SK-N-SH treated with all-trans-retinoic acid at 6 μM for 48 hours (cell line): ENCODE measurements at regions not wholly inside any gene's neighbourhood (a gene's known extent, or its start where the extent isn't known, plus 50 kb on each side); places are given as distances from the start of the nearest gene placed in this dataset.

Experiments
- ATAC-seq: fragments of 200-7000 bp; cut with Tn5 transposase; 3 replicates; pipeline ENCODE4 v1.9.1; 2020; ENCODE audit warnings: mild to moderate bottlenecking, moderate library complexity
- ARNTL ChIP-seq: fragments of 450-650 bp; formaldehyde crosslinking; IDR thresholded peaks from 2 replicates; pipeline ENCODE4 v1.5.0; 2020; ENCODE audit warnings: low read depth, mild to moderate bottlenecking, moderate library complexity, borderline replicate concordance
- BACH2 ChIP-seq: fragments of 250-450 bp; sonication (Bioruptor Pico); IDR thresholded peaks from 2 replicates; pipeline ENCODE4 v1.9.0; 2021; ENCODE audit warnings: mild to moderate bottlenecking, borderline replicate concordance
- CREB5 ChIP-seq: fragments of 250-450 bp; sonication (Bioruptor Pico); IDR thresholded peaks from 2 replicates; pipeline ENCODE4 v1.5.1; 2020; ENCODE audit warnings: low read depth, mild to moderate bottlenecking, moderate library complexity
- CSDC2 ChIP-seq: fragments of 250-450 bp; sonication (Bioruptor Pico); IDR thresholded peaks from 2 replicates; pipeline ENCODE4 v1.5.0; 2020; ENCODE audit warnings: mild to moderate bottlenecking, moderate library complexity
- CSRNP3 ChIP-seq: fragments of 250-450 bp; sonication (Bioruptor Pico); IDR thresholded peaks from 2 replicates; pipeline ENCODE4 v1.5.1; 2021; ENCODE audit warnings: mild to moderate bottlenecking, moderate library complexity
- ESRRG ChIP-seq: fragments of 250-450 bp; sonication (Bioruptor Pico); IDR thresholded peaks from 2 replicates; pipeline ENCODE4 v1.6.1; 2021; ENCODE audit warnings: mild to moderate bottlenecking
- GLIS3 ChIP-seq: fragments of 250-450 bp; sonication (Bioruptor Pico); IDR thresholded peaks from 2 replicates; pipeline ENCODE4 v1.5.0; 2020; ENCODE audit warnings: mild to moderate bottlenecking, moderate library complexity
- ISL1 ChIP-seq: fragments of 250-450 bp; sonication (Bioruptor Pico); IDR thresholded peaks from 2 replicates; pipeline ENCODE4 v2.1.2; 2022; ENCODE audit warnings: mild to moderate bottlenecking, moderate library complexity
- OSR1 ChIP-seq: fragments of 250-450 bp; sonication (Bioruptor Pico); IDR thresholded peaks from 2 replicates; pipeline ENCODE4 v1.8.0; 2022; ENCODE audit warnings: moderate library complexity, mild to moderate bottlenecking, inconsistent platforms
- PATZ1 ChIP-seq: fragments of 250-450 bp; sonication (Bioruptor Pico); IDR thresholded peaks from 2 replicates; pipeline ENCODE4 v1.8.0; 2020; ENCODE audit warnings: mild to moderate bottlenecking, moderate library complexity, borderline replicate concordance
- POU6F1 ChIP-seq: fragments of 250-450 bp; sonication (Bioruptor Pico); IDR thresholded peaks from 2 replicates; pipeline ENCODE4 v1.8.0; 2021; ENCODE audit warnings: low read depth, mild to moderate bottlenecking, moderate library complexity, borderline replicate concordance
- PPARA ChIP-seq: fragments of 250-450 bp; sonication (Bioruptor Pico); IDR thresholded peaks from 2 replicates; pipeline ENCODE4 v1.5.0; 2020; ENCODE audit warnings: mild to moderate bottlenecking, borderline replicate concordance
- RARB ChIP-seq: fragments of 250-450 bp; sonication (Bioruptor Pico); IDR thresholded peaks from 2 replicates; pipeline ENCODE4 v1.8.0; 2021; ENCODE audit warnings: mild to moderate bottlenecking, moderate library complexity
- SNAI2 ChIP-seq: fragments of 250-450 bp; sonication (Bioruptor Pico); IDR thresholded peaks from 2 replicates; pipeline ENCODE4 v1.5.0; 2020; ENCODE audit warnings: mild to moderate bottlenecking, moderate library complexity
- TOX ChIP-seq: fragments of 250-450 bp; sonication (Bioruptor Pico); IDR thresholded peaks from 2 replicates; pipeline ENCODE4 v1.8.0; 2021; ENCODE audit warnings: mild to moderate bottlenecking, moderate library complexity, borderline replicate concordance
- TSHZ2 ChIP-seq: fragments of 250-450 bp; sonication (Bioruptor Pico); IDR thresholded peaks from 2 replicates; pipeline ENCODE4 v1.5.0; 2020; ENCODE audit warnings: mild to moderate bottlenecking, moderate library complexity
- ZC3H10 ChIP-seq: fragments of 250-450 bp; sonication (Bioruptor Pico); IDR thresholded peaks from 2 replicates; pipeline ENCODE4 v1.5.1; 2021; ENCODE audit warnings: mild to moderate bottlenecking, moderate library complexity
- ZFP3 ChIP-seq: fragments of 250-450 bp; sonication (Bioruptor Pico); IDR thresholded peaks from 2 replicates; pipeline ENCODE4 v1.5.0; 2020; ENCODE audit warnings: mild to moderate bottlenecking, moderate library complexity
- ZFP30 ChIP-seq: fragments of 450-650 bp; formaldehyde crosslinking; IDR thresholded peaks from 2 replicates; pipeline ENCODE4 v1.5.0; 2022; ENCODE audit warnings: mild to moderate bottlenecking, moderate library complexity
- ZNF565 ChIP-seq: fragments of 450-650 bp; formaldehyde crosslinking; conservative IDR thresholded peaks from 2 replicates; pipeline ENCODE4 v1.5.0; 2020; ENCODE audit warnings: low read depth, mild to moderate bottlenecking, moderate library complexity
- ZNF70 ChIP-seq: fragments of 450-650 bp; formaldehyde crosslinking; IDR thresholded peaks from 2 replicates; pipeline ENCODE4 v1.5.0; 2020; ENCODE audit warnings: mild to moderate bottlenecking, moderate library complexity
- ZNF8 ChIP-seq: fragments of 450-650 bp; formaldehyde crosslinking; IDR thresholded peaks from 2 replicates; pipeline ENCODE4 v1.5.0; 2020; ENCODE audit warnings: mild to moderate bottlenecking, moderate library complexity

GRCh38 chr6:54586251-54586650, 260.3 kb upstream of the FAM83B start:
- TF ChIP-seq CSDC2 (CRISPR knock-in tag) (no peak), RARB (CRISPR knock-in tag) (no peak), GLIS3 (CRISPR knock-in tag) (no peak), BACH2 (CRISPR knock-in tag) (no peak), ZNF70 (no peak), CSRNP3 (no peak), ARNTL (CRISPR knock-in tag) (no peak), ZC3H10 (CRISPR knock-in tag) (no peak), CREB5 (CRISPR knock-in tag) (no peak), ZFP3 (CRISPR knock-in tag) (no peak), ZFP30 (no peak), ISL1 (no peak), TSHZ2 (CRISPR knock-in tag) (no peak)
- no peak for ATAC-seq

GRCh38 chr6:54587277-54587676, 259.3 kb upstream of the FAM83B start:
- TF ChIP-seq ZFP3 (CRISPR knock-in tag) (no peak), RARB (CRISPR knock-in tag) (no peak), PPARA (CRISPR knock-in tag) (no peak), TSHZ2 (CRISPR knock-in tag) (no peak), TOX (CRISPR knock-in tag) (no peak), ZNF8 (CRISPR knock-in tag) (no peak), CSDC2 (CRISPR knock-in tag) (no peak), ZFP30 (no peak), ZNF565 (CRISPR knock-in tag) (no peak), PATZ1 (no peak)
- no peak for ATAC-seq

- ATAC-seq, result no peak
- TF ChIP-seq SNAI2 (CRISPR knock-in tag) (no peak), BACH2 (CRISPR knock-in tag) (no peak), PPARA (CRISPR knock-in tag) (no peak), ZNF70 (no peak)
These were observed 258.4 kb upstream of the FAM83B start for GRCh38 chr6:54588176-54588575.

GRCh38 chr6:54595844-54596243, 250.7 kb upstream of the FAM83B start:
- ATAC-seq, result no peak
- TF ChIP-seq ESRRG (CRISPR knock-in tag) (no peak), CSDC2 (CRISPR knock-in tag) (no peak), RARB (CRISPR knock-in tag) (no peak), ZNF70 (no peak), OSR1 (CRISPR knock-in tag) (no peak), ARNTL (CRISPR knock-in tag) (no peak), ZC3H10 (CRISPR knock-in tag) (no peak), POU6F1 (CRISPR knock-in tag) (no peak), TSHZ2 (CRISPR knock-in tag) (no peak)
